Astrocyte (in vitro differentiated cells and primary cell): ENCODE measurements at regions not wholly inside any gene's neighbourhood (a gene's known extent, or its start where the extent isn't known, plus 50 kb on each side); places are given as distances from the start of the nearest gene placed in this dataset.

Source experiments
- CTCF ChIP-seq: IDR thresholded peaks from 2 replicates; pipeline ENCODE4 v1.5.1; 2011; ENCODE audit warnings: low read depth, mild to moderate bottlenecking, inconsistent platforms, low read length, moderate library complexity; ENCODE audit not compliant: insufficient read depth
- EZH2 ChIP-seq: IDR thresholded peaks from 2 replicates; pipeline ENCODE4 v1.6.1; 2012; ENCODE audit warnings: mild to moderate bottlenecking, low read length, inconsistent platforms; ENCODE audit not compliant: insufficient read depth

DNA sequence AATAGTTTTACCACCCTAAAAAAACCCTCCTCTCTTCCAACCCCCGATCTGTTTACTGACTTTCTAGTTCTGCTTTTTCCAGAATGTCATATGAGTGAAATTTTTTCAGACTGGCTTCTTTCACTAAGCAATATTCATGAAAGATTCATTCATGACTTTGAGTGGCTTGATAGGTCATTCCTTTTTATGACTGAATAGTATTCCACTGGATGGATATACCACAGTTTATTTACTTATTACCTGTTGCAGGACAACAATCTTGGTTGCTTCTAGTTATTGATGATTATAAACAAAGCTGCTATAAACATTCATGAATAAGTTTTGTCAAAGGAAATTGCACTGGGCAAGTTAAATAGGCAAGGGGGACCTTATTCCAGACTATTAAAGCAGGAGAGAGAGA lies 264.2 kb downstream of the UTP18 start:
- TF ChIP-seq CTCF (no peak), EZH2 (no peak)
